ENCODE measurements at regions not wholly inside any gene's neighbourhood (a gene's known extent, or its start where the extent isn't known, plus 50 kb on each side); places are given as distances from the start of the nearest gene placed in this dataset.

GRCh38 chr5:36355516-36355915 lies 53.8 kb upstream of the RANBP3L start:
- no peaks in the 10 kb centered on the region for H3K4me1 Mint-ChIP-seq
- ChIA-PET CTCF (no interaction called here), POLR2A (no interaction called here)
- TF ChIP-seq, protein P1, sequence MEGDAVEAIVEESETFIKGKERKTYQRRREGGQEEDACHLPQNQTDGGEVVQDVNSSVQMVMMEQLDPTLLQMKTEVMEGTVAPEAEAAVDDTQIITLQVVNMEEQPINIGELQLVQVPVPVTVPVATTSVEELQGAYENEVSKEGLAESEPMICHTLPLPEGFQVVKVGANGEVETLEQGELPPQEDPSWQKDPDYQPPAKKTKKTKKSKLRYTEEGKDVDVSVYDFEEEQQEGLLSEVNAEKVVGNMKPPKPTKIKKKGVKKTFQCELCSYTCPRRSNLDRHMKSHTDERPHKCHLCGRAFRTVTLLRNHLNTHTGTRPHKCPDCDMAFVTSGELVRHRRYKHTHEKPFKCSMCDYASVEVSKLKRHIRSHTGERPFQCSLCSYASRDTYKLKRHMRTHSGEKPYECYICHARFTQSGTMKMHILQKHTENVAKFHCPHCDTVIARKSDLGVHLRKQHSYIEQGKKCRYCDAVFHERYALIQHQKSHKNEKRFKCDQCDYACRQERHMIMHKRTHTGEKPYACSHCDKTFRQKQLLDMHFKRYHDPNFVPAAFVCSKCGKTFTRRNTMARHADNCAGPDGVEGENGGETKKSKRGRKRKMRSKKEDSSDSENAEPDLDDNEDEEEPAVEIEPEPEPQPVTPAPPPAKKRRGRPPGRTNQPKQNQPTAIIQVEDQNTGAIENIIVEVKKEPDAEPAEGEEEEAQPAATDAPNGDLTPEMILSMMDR (IDR thresholded peaks at IDR 0.05): no peak
- H3K9me3 Mint-ChIP-seq: no peaks in the 10 kb centered on the region
- DNase-seq (no peak), ATAC-seq (ENCODE audit: low read depth) (no peak)
- no peaks in the 10 kb centered on the region for H3K36me3 Mint-ChIP-seq (ENCODE audit: low read depth)
- H3K4me3 Mint-ChIP-seq: no peak overlapping the region
- H3K27me3 Mint-ChIP-seq: peaks cover 3% of the 10 kb centered on the region
- intact Hi-C loops (cut with micrococcal nuclease): no loop called here
- no peak overlapping the region for H3K27ac Mint-ChIP-seq

DNA sequence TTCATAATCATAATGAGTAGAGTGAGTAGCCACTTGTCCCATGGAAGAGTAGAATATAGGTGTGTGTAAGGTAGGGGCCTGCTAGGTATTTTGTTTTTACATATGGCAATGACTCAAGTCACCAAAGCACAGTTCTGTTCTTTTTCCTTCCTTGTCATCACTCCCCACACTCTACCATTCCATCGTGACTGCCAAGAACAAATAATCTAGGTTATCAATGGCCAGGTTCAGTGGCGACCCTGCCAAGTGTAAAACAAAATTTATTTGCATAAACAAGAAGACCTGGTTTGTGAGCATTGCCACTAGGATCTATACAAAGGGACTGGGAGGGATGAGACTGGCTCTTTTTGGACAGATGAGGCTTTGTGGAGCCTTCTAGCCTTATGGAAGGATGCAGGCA lies 55.2 kb upstream of the RANBP3L start:
- POLR2A ChIA-PET: no interaction called here
- no peak for DNase-seq
- intact Hi-C loops (cut with micrococcal nuclease): no loop called here
- Mint-ChIP-seq H3K4me3 (no peak overlapping the region), H3K27ac (no peak overlapping the region), H3K27me3 (peaks cover 2% of the 10 kb centered on the region), H3K9me3 (no peaks in the 10 kb centered on the region), H3K36me3 (ENCODE audit: low read depth) (no peaks in the 10 kb centered on the region), H3K4me1 (no peaks in the 10 kb centered on the region)
- CTCF ChIA-PET: interaction anchor here (0.6 kb wide), 1 partner anchor 655 kb away, joined by 3 read pairs; no protein-coding TSS in a partner anchor
- ATAC-seq (ENCODE audit: low read depth): no peak
- TF ChIP-seq, protein P1 (IDR thresholded peaks at IDR 0.05): no peak

DNA sequence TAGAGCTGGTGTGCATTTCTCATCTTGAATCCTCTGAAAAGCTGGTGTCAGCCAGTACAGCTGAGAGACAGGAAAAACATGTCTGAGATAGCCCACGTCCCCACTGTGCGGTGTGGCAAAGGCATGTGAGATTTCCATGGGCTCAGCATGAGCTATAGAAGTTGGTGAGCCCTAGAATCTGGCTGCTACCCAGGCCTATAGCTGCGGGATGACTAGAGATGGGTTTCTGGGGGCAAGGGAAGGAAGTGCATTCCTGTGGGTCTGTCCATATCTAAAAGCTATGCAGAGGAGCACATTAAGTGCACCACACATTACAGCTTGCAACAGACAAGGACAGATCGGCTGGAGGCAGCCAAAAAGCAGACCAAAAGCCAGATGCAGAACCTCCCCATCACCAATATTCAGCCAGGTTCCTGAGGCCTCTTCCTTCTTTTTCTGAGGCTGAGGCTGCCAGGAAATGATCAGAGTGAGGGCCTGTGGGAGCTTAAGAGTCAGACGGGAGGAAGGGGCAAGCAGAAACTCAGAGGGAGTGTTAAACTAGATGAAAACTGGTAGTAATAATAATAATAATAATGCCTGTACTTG lies 55.8 kb upstream of the RANBP3L start:
- TF ChIP-seq, protein P1 (IDR thresholded peaks at IDR 0.05): no peak
- ATAC-seq (ENCODE audit: low read depth) (no peak), DNase-seq (no peak)
- H3K9me3 Mint-ChIP-seq: no peaks in the 10 kb centered on the region
- no peaks in the 10 kb centered on the region for H3K4me1 Mint-ChIP-seq
- intact Hi-C loops (cut with micrococcal nuclease): no loop called here
- H3K27me3 Mint-ChIP-seq: no peaks in the 10 kb centered on the region
- no peak overlapping the region for H3K27ac Mint-ChIP-seq
- POLR2A ChIA-PET: no interaction called here
- CTCF ChIA-PET: interaction anchor here (0.6 kb wide), 1 partner anchor 654 kb away, joined by 3 read pairs; no protein-coding TSS in a partner anchor
- H3K4me3 Mint-ChIP-seq: no peak overlapping the region
- no peaks in the 10 kb centered on the region for H3K36me3 Mint-ChIP-seq (ENCODE audit: low read depth)

GRCh38 chr5:36359267-36359666 lies 57.6 kb upstream of the RANBP3L start:
- POLR2A ChIA-PET: no interaction called here
- CTCF ChIA-PET: no interaction called here

DNA sequence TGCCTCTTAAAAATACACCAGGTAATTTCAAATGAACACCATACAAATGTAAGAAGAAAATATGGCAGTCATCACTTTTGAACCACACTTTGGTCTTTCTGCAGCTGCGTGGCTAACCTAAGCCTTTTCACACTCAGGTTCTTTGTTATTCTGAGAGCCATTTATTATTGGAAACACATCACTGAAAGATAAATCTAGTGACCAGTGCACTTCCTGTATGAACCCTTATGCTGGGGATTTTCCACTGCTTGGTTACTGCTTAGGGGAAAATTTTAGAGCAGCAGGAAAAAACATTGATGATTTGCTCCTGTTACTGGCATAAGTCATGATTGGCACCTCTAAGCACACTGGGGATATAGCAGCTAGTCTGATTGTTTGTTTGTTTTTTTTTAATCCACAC lies 58.6 kb upstream of the RANBP3L start:
- TF ChIP-seq, protein P1 (IDR thresholded peaks at IDR 0.05): no peak
- H3K36me3 Mint-ChIP-seq (ENCODE audit: low read depth): no peaks in the 10 kb centered on the region
- H3K27ac Mint-ChIP-seq: no peak overlapping the region
- POLR2A ChIA-PET: no interaction called here
- intact Hi-C loops (cut with micrococcal nuclease): no loop called here
- no peak overlapping the region for H3K4me3 Mint-ChIP-seq
- CTCF ChIA-PET: no interaction called here
- H3K27me3 Mint-ChIP-seq: no peaks in the 10 kb centered on the region
- ATAC-seq (ENCODE audit: low read depth): no peak
- DNase-seq: no peak
- no peaks in the 10 kb centered on the region for H3K4me1 Mint-ChIP-seq
- H3K9me3 Mint-ChIP-seq: no peaks in the 10 kb centered on the region

More at GRCh38 chr5:36359267-36359666, 57.6 kb upstream of the RANBP3L start:
- no peaks in the 10 kb centered on the region for H3K4me1 Mint-ChIP-seq
- no peak for DNase-seq
- H3K27me3 Mint-ChIP-seq: no peaks in the 10 kb centered on the region
- intact Hi-C loops (cut with micrococcal nuclease): no loop called here
- TF ChIP-seq, protein P1 (IDR thresholded peaks at IDR 0.05): no peak
- no peak overlapping the region for H3K27ac Mint-ChIP-seq
- no peak overlapping the region for H3K4me3 Mint-ChIP-seq
- H3K9me3 Mint-ChIP-seq: no peaks in the 10 kb centered on the region
- no peaks in the 10 kb centered on the region for H3K36me3 Mint-ChIP-seq (ENCODE audit: low read depth)
- ATAC-seq (ENCODE audit: low read depth): no peak
